Neuronal stem cell (in vitro differentiated cells): ENCODE measurements at regions not wholly inside any gene's neighbourhood (a gene's known extent, or its start where the extent isn't known, plus 50 kb on each side); places are given as distances from the start of the nearest gene placed in this dataset.
A peak's percentile ranks its signal among the peaks of the same experiment; 100 is the strongest.

ENCODE experiments used
- DNase-seq: peaks from one replicate; pipeline ENCODE4 v3.0.0-alpha.2; 2013; ENCODE audit warnings: low spot score
- H2AFZ ChIP-seq: one replicate; pipeline ENCODE4 v1.6.1; 2013; ENCODE audit warnings: mild to moderate bottlenecking, low read length, inconsistent platforms
- H2AK5ac ChIP-seq: 2 replicates; pipeline ENCODE4 v1.6.1; 2013; ENCODE audit warnings: low read depth, mild to moderate bottlenecking, inconsistent platforms, low read length, moderate library complexity, mixed read lengths
- H2BK120ac ChIP-seq: 2 replicates; pipeline ENCODE4 v1.6.1; 2013; ENCODE audit warnings: low read depth, mild to moderate bottlenecking, inconsistent platforms, low read length, moderate library complexity, mixed read lengths
- H2BK12ac ChIP-seq: one replicate; pipeline ENCODE4 v1.6.1; 2013; ENCODE audit warnings: low read length, inconsistent platforms
- H2BK15ac ChIP-seq: 2 replicates; pipeline ENCODE4 v1.6.1; 2013; ENCODE audit warnings: mild to moderate bottlenecking, low read length, inconsistent platforms, mixed read lengths
- H2BK5ac ChIP-seq: one replicate; pipeline ENCODE4 v1.6.1; 2013; ENCODE audit warnings: inconsistent platforms, mild to moderate bottlenecking, low read length, moderate library complexity
- H3K14ac ChIP-seq: one replicate; pipeline ENCODE4 v1.6.1; 2013; ENCODE audit warnings: low read length, inconsistent platforms
- H3K18ac ChIP-seq: 2 replicates; pipeline ENCODE4 v1.6.1; 2013; ENCODE audit warnings: low read length, inconsistent platforms
- H3K23ac ChIP-seq: 2 replicates; pipeline ENCODE4 v1.6.1; 2013; ENCODE audit warnings: low read depth, mild to moderate bottlenecking, mixed read lengths, low read length, inconsistent platforms; ENCODE audit not compliant: poor library complexity
- H3K27ac ChIP-seq: replicated peaks from 3 replicates; pipeline ENCODE4 v1.5.1; 2013; ENCODE audit warnings: low read length, inconsistent platforms
- H3K27me3 ChIP-seq, 3 experiments: 2 replicates each; pipeline ENCODE4 v1.6.1; 2013; ENCODE audit warnings: low read length in 3 of 3, mild to moderate bottlenecking in 2 of 3, inconsistent platforms in 1 of 3, low read depth in 1 of 3, mixed read lengths in 1 of 3, moderate library complexity in 1 of 3; ENCODE audit not compliant: control insufficient read depth in 3 of 3, insufficient read depth in 3 of 3
- H3K36me3 ChIP-seq, 2 donors: replicated peaks in 1 of 2; 2 replicates each; pipeline ENCODE4 v1.6.1; 2013; ENCODE audit warnings: low read length in 2 of 2; ENCODE audit not compliant: control insufficient read depth in 2 of 2, insufficient read depth in 2 of 2
- H3K4ac ChIP-seq: 2 replicates; pipeline ENCODE4 v1.6.1; 2013; ENCODE audit warnings: inconsistent platforms, mild to moderate bottlenecking, low read length, moderate library complexity
- H3K4me1 ChIP-seq, 2 donors: 1 replicate in 1 of 2; 2 replicates in 1 of 2; pipeline ENCODE4 v1.6.1; 2013; ENCODE audit warnings: low read length in 2 of 2, low read depth in 1 of 2; ENCODE audit not compliant: control insufficient read depth in 2 of 2, insufficient read depth in 1 of 2
- H3K4me2 ChIP-seq: one replicate; pipeline ENCODE4 v1.6.1; 2013; ENCODE audit warnings: mild to moderate bottlenecking, low read length, inconsistent platforms; ENCODE audit not compliant: insufficient read depth, poor library complexity, severe bottlenecking
- H3K4me3 ChIP-seq, 2 donors: 2 replicates each; pipeline ENCODE4 v1.5.1; 2013; ENCODE audit warnings: low read length in 2 of 2, mild to moderate bottlenecking in 2 of 2, inconsistent platforms in 1 of 2, moderate library complexity in 1 of 2
- H3K79me1 ChIP-seq: one replicate; pipeline ENCODE4 v1.6.1; 2013; ENCODE audit warnings: low read depth, mild to moderate bottlenecking, inconsistent platforms, low read length, moderate library complexity
- H3K9ac ChIP-seq: one replicate; pipeline ENCODE4 v1.6.1; 2013; ENCODE audit warnings: mild to moderate bottlenecking, low read depth, low read length, inconsistent platforms; ENCODE audit not compliant: poor library complexity
- H3K9me3 ChIP-seq, 2 donors: replicated peaks in 1 of 2; 2 replicates each; pipeline versions ENCODE3 to v1.6.1; 2013; ENCODE audit warnings: low read length in 2 of 2, mild to moderate bottlenecking in 2 of 2, inconsistent platforms in 1 of 2, low read depth in 1 of 2, mixed read lengths in 1 of 2, moderate library complexity in 1 of 2; ENCODE audit not compliant: control insufficient read depth in 2 of 2, insufficient read depth in 1 of 2
- H4K8ac ChIP-seq: one replicate; pipeline ENCODE4 v1.6.1; 2013; ENCODE audit warnings: low read depth, mild to moderate bottlenecking, inconsistent platforms, low read length, moderate library complexity
- H4K91ac ChIP-seq: one replicate; pipeline ENCODE4 v1.6.1; 2013; ENCODE audit warnings: low read length, low read depth, mild to moderate bottlenecking, inconsistent platforms; ENCODE audit not compliant: poor library complexity
- WGBS, 2 donors: extraction: QIAGEN DNeasy Blood & Tissue Kit; methylation state at CpG; one replicate each; pipeline ENCODE4 v1.1.7; 2013; ENCODE audit warnings: missing lambda C conversion rate in 2 of 2, mixed read lengths in 1 of 2; ENCODE audit not compliant: insufficient read length in 2 of 2, insufficient replicate concordance in 1 of 2; ENCODE audit errors: extremely low coverage in 2 of 2; 5-methylcytosine and 5-hydroxymethylcytosine counted together

DNA sequence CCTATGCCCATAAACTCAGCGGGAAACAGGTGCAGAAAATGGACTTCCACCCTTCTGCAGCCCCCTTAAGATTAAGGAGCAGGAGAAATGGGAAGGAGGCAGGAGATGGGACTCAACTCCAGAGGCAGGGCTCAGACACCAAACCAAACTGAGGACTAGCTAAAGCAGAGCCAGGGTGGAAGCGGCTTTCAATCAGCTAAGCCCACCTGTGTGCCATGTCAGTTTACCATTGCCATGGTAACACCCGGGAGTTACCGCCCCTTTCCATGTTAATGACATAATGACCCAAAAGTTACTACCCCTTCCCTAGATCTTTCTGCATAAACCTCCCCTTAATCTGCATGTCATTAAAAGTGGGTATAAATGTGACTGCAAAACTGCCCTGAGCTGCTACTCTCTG is 653.5 kb downstream of the PTPRU start:
- no peak overlapping the region for H4K8ac ChIP-seq
- no peak overlapping the region for H2BK120ac ChIP-seq
- no peak overlapping the region for H3K4ac ChIP-seq
- no peak overlapping the region for H3K23ac ChIP-seq
- H3K4me1 ChIP-seq = no peaks in the 10 kb centered on the region
- H3K9ac ChIP-seq = no peak overlapping the region
- H2AK5ac ChIP-seq = no peak overlapping the region
- no CpG with 5 or more reads among the region's 4 CpGs for WGBS, 2 donors
- H3K4me2 ChIP-seq = no peak overlapping the region
- no peak overlapping the region for H3K14ac ChIP-seq
- H3K18ac ChIP-seq = no peak overlapping the region
- H3K79me1 ChIP-seq = no peaks in the 10 kb centered on the region
- H3K4me3 ChIP-seq = no peak overlapping the region
- H2AFZ ChIP-seq = no peak overlapping the region
- no peaks in the 10 kb centered on the region for H3K27me3 ChIP-seq
- no peaks in the 10 kb centered on the region for H3K36me3 ChIP-seq
- no peak overlapping the region for H2BK15ac ChIP-seq
- H2BK12ac ChIP-seq = no peak overlapping the region
- no peak overlapping the region for H4K91ac ChIP-seq
- H3K27ac ChIP-seq = no peak overlapping the region
- no peak for DNase-seq
- no peaks in the 10 kb centered on the region for H3K9me3 ChIP-seq
- no peak overlapping the region for H2BK5ac ChIP-seq

DNA sequence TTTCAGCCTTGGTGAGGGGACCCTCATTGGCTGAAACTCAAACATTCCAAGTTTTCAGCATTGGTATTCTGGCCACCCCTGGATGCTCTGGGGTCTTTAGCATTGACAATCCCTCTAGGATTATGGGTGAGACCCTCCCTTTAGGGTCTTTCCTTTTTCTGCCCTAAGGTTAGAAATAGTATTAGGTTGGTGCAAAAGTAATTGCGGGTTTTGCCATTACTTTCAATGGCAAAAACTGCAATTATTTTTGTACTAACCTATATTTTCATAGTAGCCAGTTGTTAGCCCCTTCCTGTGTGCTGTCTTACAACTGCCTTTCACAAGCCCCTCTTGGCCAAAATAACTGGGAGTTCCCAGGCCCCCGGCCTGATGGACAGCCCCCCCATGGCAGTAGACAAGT is 648.4 kb downstream of the PTPRU start:
- Histone ChIP-seq H2BK5ac (no peak overlapping the region), H2AK5ac (no peak overlapping the region), H3K18ac (no peak overlapping the region), H3K36me3 (no peaks in the 10 kb centered on the region), H3K4me3 (no peak overlapping the region), H3K4ac (no peak overlapping the region), H2AFZ (no peak overlapping the region), H3K23ac (no peak overlapping the region), H3K27ac (no peak overlapping the region), H3K4me1 (peaks cover 0 to 5% of the 10 kb centered on the region in 2 donors), H3K27me3 (peaks cover 0 to 2% (median 0%) of the 10 kb centered on the region in 3 experiments), H3K9ac (no peak overlapping the region), H3K79me1 (no peaks in the 10 kb centered on the region), H4K91ac (no peak overlapping the region), H2BK12ac (no peak overlapping the region), H4K8ac (no peak overlapping the region), H2BK120ac (no peak overlapping the region), H3K14ac (no peak overlapping the region), H3K9me3 (no peaks in the 10 kb centered on the region), H2BK15ac (no peak overlapping the region), H3K4me2 (no peak overlapping the region)
- no CpG with 5 or more reads among the region's 2 CpGs for WGBS, 2 donors
- no peak for DNase-seq

DNA sequence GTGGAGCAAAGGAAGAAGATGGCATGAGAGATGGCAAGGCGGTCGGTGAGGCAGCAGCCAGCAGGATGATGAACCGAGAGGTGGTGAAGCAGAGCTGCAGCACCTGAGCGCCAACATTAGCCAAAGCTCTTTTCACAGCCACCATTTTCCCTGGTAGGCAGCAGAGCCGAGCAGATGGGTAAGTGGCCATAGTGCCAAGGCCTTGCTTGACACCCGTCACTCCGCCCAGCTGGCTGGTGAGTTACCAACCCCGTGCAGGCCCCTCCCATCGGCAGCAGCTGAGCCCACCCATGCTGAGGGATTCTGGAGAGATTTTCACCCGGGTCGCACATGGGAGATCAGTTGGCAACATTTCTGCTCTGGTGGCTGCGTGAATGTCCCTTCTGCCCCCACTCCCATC is 647.7 kb downstream of the PTPRU start:
- no peak overlapping the region for H4K8ac ChIP-seq
- no peak overlapping the region for H2BK5ac ChIP-seq
- H3K4me3 ChIP-seq = no peak overlapping the region
- no peak overlapping the region for H3K27ac ChIP-seq
- DNase-seq = no peak
- H3K27me3 ChIP-seq = peaks cover 0 to 2% (median 0%) of the 10 kb centered on the region in 3 experiments
- no peak overlapping the region for H3K4ac ChIP-seq
- H3K79me1 ChIP-seq = no peaks in the 10 kb centered on the region
- no peak overlapping the region for H3K23ac ChIP-seq
- H3K14ac ChIP-seq = no peak overlapping the region
- H3K9ac ChIP-seq = no peak overlapping the region
- H3K4me1 ChIP-seq = peaks cover 0 to 5% of the 10 kb centered on the region in 2 donors
- no peak overlapping the region for H2AFZ ChIP-seq
- no peak overlapping the region for H2BK15ac ChIP-seq
- H3K36me3 ChIP-seq = no peaks in the 10 kb centered on the region
- no peak overlapping the region for H4K91ac ChIP-seq
- H2BK120ac ChIP-seq = no peak overlapping the region
- H2AK5ac ChIP-seq = peak overlapping the region; percentile 53
- no peaks in the 10 kb centered on the region for H3K9me3 ChIP-seq
- H3K18ac ChIP-seq = no peak overlapping the region
- H2BK12ac ChIP-seq = no peak overlapping the region
- no CpG with 5 or more reads among the region's 12 CpGs for WGBS, 2 donors
- H3K4me2 ChIP-seq = no peak overlapping the region

DNA sequence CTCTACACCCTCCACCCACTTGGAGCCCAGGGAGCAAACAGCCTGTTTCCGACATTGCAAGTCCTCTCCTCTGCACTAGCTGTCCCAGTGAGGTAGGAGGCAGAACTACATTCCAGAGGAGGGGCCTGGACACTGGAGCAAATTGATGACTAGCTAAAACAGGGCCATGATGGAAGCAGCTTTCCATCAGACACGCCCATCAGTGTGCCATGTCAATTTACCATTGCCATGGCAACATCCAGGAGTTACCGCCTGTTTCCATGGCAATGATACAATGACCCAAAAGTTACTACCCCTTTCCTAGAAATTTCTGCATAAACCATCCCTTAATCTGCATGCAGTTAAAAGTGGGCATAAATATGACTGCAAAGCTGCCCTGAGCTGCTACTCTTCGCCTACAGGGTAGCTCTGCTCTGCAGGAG is 647.1 kb downstream of the PTPRU start:
- H2AK5ac ChIP-seq = no peak overlapping the region
- H2BK15ac ChIP-seq = no peak overlapping the region
- no peak overlapping the region for H4K91ac ChIP-seq
- no peak overlapping the region for H3K4me3 ChIP-seq
- no peak for DNase-seq
- no peak overlapping the region for H2BK12ac ChIP-seq
- no peak overlapping the region for H2BK120ac ChIP-seq
- no peak overlapping the region for H3K23ac ChIP-seq
- H2BK5ac ChIP-seq = no peak overlapping the region
- peaks cover 0 to 5% of the 10 kb centered on the region in 2 donors for H3K4me1 ChIP-seq
- no peak overlapping the region for H2AFZ ChIP-seq
- H3K18ac ChIP-seq = no peak overlapping the region
- WGBS, 2 donors = no CpG with 5 or more reads among the region's 4 CpGs
- no peak overlapping the region for H4K8ac ChIP-seq
- no peaks in the 10 kb centered on the region for H3K36me3 ChIP-seq
- H3K27ac ChIP-seq = no peak overlapping the region
- H3K9ac ChIP-seq = no peak overlapping the region
- peaks cover 0 to 2% (median 0%) of the 10 kb centered on the region in 3 experiments for H3K27me3 ChIP-seq
- H3K4me2 ChIP-seq = no peak overlapping the region
- H3K79me1 ChIP-seq = no peaks in the 10 kb centered on the region
- H3K9me3 ChIP-seq = no peaks in the 10 kb centered on the region
- no peak overlapping the region for H3K4ac ChIP-seq
- H3K14ac ChIP-seq = no peak overlapping the region
